ENCODE measurements at regions not wholly inside any gene's neighbourhood (a gene's known extent, or its start where the extent isn't known, plus 50 kb on each side); places are given as distances from the start of the nearest gene placed in this dataset.

- TF ChIP-seq, protein P1, sequence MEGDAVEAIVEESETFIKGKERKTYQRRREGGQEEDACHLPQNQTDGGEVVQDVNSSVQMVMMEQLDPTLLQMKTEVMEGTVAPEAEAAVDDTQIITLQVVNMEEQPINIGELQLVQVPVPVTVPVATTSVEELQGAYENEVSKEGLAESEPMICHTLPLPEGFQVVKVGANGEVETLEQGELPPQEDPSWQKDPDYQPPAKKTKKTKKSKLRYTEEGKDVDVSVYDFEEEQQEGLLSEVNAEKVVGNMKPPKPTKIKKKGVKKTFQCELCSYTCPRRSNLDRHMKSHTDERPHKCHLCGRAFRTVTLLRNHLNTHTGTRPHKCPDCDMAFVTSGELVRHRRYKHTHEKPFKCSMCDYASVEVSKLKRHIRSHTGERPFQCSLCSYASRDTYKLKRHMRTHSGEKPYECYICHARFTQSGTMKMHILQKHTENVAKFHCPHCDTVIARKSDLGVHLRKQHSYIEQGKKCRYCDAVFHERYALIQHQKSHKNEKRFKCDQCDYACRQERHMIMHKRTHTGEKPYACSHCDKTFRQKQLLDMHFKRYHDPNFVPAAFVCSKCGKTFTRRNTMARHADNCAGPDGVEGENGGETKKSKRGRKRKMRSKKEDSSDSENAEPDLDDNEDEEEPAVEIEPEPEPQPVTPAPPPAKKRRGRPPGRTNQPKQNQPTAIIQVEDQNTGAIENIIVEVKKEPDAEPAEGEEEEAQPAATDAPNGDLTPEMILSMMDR (IDR thresholded peaks at IDR 0.05; ENCODE audit: unreplicated experiment) = no peak
- CTCF ChIA-PET = no interaction called here
- no TSS peak for BruUV-seq (replicated peaks)
- Mint-ChIP-seq H3K4me3 (ENCODE audit: unreplicated experiment) (no peak overlapping the region), H3K9me3 (ENCODE audit: unreplicated experiment) (no peaks in the 10 kb centered on the region), H3K27ac (ENCODE audit: low read depth, unreplicated experiment) (no peak overlapping the region), H3K36me3 (ENCODE audit: insufficient read depth, unreplicated experiment) (no peaks in the 10 kb centered on the region), H3K27me3 (ENCODE audit: insufficient read depth, unreplicated experiment) (peaks cover 69% of the 10 kb centered on the region), H3K4me1 (ENCODE audit: insufficient read depth, unreplicated experiment) (no peaks in the 10 kb centered on the region)
- intact Hi-C loops (cut with micrococcal nuclease) = no loop called here
- POLR2A ChIA-PET = no interaction called here
- DNase-seq (ENCODE audit: unreplicated experiment) = no peak
Measured at GRCh38 chr7:85290269-85290668, 103.4 kb upstream of the SEMA3D start.

GRCh38 chr7:85289279-85289678 lies 102.4 kb upstream of the SEMA3D start:
- no peak for DNase-seq (ENCODE audit: unreplicated experiment)
- H3K27me3 Mint-ChIP-seq (ENCODE audit: insufficient read depth, unreplicated experiment) = peaks cover 69% of the 10 kb centered on the region
- no peak overlapping the region for H3K4me3 Mint-ChIP-seq (ENCODE audit: unreplicated experiment)
- intact Hi-C loops (cut with micrococcal nuclease) = no loop called here
- TF ChIP-seq, protein P1 (IDR thresholded peaks at IDR 0.05; ENCODE audit: unreplicated experiment) = no peak
- ChIA-PET CTCF (interaction anchor here (1.1 kb wide), 1 partner anchor 175 kb away, joined by 5 read pairs; no protein-coding TSS in a partner anchor), POLR2A (no interaction called here)
- BruUV-seq (replicated peaks) = no TSS peak
- H3K9me3 Mint-ChIP-seq (ENCODE audit: unreplicated experiment) = no peaks in the 10 kb centered on the region
- no peak overlapping the region for H3K27ac Mint-ChIP-seq (ENCODE audit: low read depth, unreplicated experiment)
- H3K36me3 Mint-ChIP-seq (ENCODE audit: insufficient read depth, unreplicated experiment) = no peaks in the 10 kb centered on the region
- H3K4me1 Mint-ChIP-seq (ENCODE audit: insufficient read depth, unreplicated experiment) = no peaks in the 10 kb centered on the region

DNA sequence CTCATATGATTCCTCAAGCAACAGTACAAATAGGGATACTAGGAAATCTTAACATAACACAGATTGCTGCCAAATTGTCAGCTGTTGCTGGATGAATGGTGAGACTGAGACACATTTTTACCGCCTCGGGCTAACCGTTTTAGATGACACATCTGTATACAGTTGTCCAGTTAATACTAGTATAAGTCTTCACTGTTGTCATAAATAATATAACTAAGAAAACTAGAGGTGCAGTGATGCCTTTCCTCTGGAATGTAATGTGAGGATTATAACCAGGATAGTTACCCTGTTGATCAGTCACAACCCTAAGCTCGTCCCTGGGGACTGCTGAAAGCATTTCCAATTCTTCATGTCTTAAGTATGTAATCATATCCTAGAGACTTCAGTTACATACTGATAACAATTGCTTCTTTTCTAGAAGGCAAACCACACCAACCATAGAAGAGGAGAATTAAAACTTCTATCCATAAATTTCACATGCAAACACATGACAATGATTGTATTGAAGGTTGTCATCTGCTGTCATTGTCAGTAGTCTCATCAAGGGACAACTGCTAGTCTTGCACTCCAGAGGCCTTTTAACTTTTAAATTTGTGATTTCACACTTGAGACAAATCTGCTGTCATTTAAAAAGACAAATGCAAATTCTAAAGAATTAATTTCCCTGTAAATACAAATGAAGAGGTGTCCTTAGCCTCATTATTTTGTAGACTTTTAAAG lies 100.4 kb upstream of the SEMA3D start:
- peaks cover 69% of the 10 kb centered on the region for H3K27me3 Mint-ChIP-seq (ENCODE audit: insufficient read depth, unreplicated experiment)
- ChIA-PET CTCF (no interaction called here), POLR2A (no interaction called here)
- BruUV-seq (replicated peaks) = no TSS peak
- H3K4me3 Mint-ChIP-seq (ENCODE audit: unreplicated experiment) = no peak overlapping the region
- intact Hi-C loops (cut with micrococcal nuclease) = no loop called here
- no peaks in the 10 kb centered on the region for H3K4me1 Mint-ChIP-seq (ENCODE audit: insufficient read depth, unreplicated experiment)
- no peak for DNase-seq (ENCODE audit: unreplicated experiment)
- no peaks in the 10 kb centered on the region for H3K36me3 Mint-ChIP-seq (ENCODE audit: insufficient read depth, unreplicated experiment)
- TF ChIP-seq, protein P1 (IDR thresholded peaks at IDR 0.05; ENCODE audit: unreplicated experiment) = no peak
- H3K27ac Mint-ChIP-seq (ENCODE audit: low read depth, unreplicated experiment) = no peak overlapping the region
- H3K9me3 Mint-ChIP-seq (ENCODE audit: unreplicated experiment) = no peaks in the 10 kb centered on the region

- TF ChIP-seq, protein P1 (IDR thresholded peaks at IDR 0.05; ENCODE audit: unreplicated experiment) = no peak
- no peak overlapping the region for H3K27ac Mint-ChIP-seq (ENCODE audit: low read depth, unreplicated experiment)
- POLR2A ChIA-PET = no interaction called here
- DNase-seq (ENCODE audit: unreplicated experiment) = no peak
- no TSS peak for BruUV-seq (replicated peaks)
- intact Hi-C loops (cut with micrococcal nuclease) = no loop called here
- H3K9me3 Mint-ChIP-seq (ENCODE audit: unreplicated experiment) = no peaks in the 10 kb centered on the region
- CTCF ChIA-PET = no interaction called here
- H3K36me3 Mint-ChIP-seq (ENCODE audit: insufficient read depth, unreplicated experiment) = no peaks in the 10 kb centered on the region
- no peak overlapping the region for H3K4me3 Mint-ChIP-seq (ENCODE audit: unreplicated experiment)
- H3K27me3 Mint-ChIP-seq (ENCODE audit: insufficient read depth, unreplicated experiment) = peaks cover 69% of the 10 kb centered on the region
- no peaks in the 10 kb centered on the region for H3K4me1 Mint-ChIP-seq (ENCODE audit: insufficient read depth, unreplicated experiment)
Measured at GRCh38 chr7:85286446-85286845, 99.6 kb upstream of the SEMA3D start.

Data from MCF 10A (cell line).